ENCODE measurements at regions not wholly inside any gene's neighbourhood (a gene's known extent, or its start where the extent isn't known, plus 50 kb on each side); places are given as distances from the start of the nearest gene placed in this dataset.
"Not testable (repeated sequence)": the region's sequence is repeated elsewhere in the genome, so short reads cannot be mapped to it uniquely, and the experiment has no call there.

- Histone ChIP-seq H3K4me3 (no peak overlapping the region), H3K9ac (ENCODE audit: insufficient read length) (no peak overlapping the region), H3K9me3 (ENCODE audit: low read depth, low read length) (no peaks in the 10 kb centered on the region), H3K27ac (no peak overlapping the region), H3K36me3 (ENCODE audit: insufficient read depth, low read length) (no peaks in the 10 kb centered on the region)
- TF ChIP-seq FOXP2 (optimal IDR thresholded peaks at IDR 0.05; ENCODE audit: control extremely low read depth, extremely low read length, insufficient read depth) (no peak), POLR2AphosphoS5 (IDR thresholded peaks at IDR 0.05; ENCODE audit: borderline replicate concordance, low read depth, low read length) (no peak), EZH2 (IDR thresholded peaks at IDR 0.05) (no peak)
- DNase-seq (ENCODE audit: low read depth, low spot score) = no peak
These were observed 119.7 kb downstream of the TEX13C start for GRCh38 chrX:125439194-125439849.

- Histone ChIP-seq H3K4me3 (no peak overlapping the region), H3K9ac (ENCODE audit: insufficient read length) (no peak overlapping the region), H3K36me3 (ENCODE audit: insufficient read depth, low read length) (no peaks in the 10 kb centered on the region), H3K9me3 (ENCODE audit: low read depth, low read length) (no peaks in the 10 kb centered on the region), H3K27ac (no peak overlapping the region)
- no peak for TF ChIP-seq POLR2AphosphoS5 (IDR thresholded peaks at IDR 0.05; ENCODE audit: borderline replicate concordance, low read depth, low read length)
- TF ChIP-seq FOXP2 (optimal IDR thresholded peaks at IDR 0.05; ENCODE audit: control extremely low read depth, extremely low read length, insufficient read depth) = no peak
- TF ChIP-seq EZH2 (IDR thresholded peaks at IDR 0.05) = no peak
- no peak for DNase-seq (ENCODE audit: low read depth, low spot score)
These were observed 125.0 kb downstream of the TEX13C start for GRCh38 chrX:125444659-125445058.

GRCh38 chrX:125475482-125475881, 155.8 kb downstream of the TEX13C start:
- Histone ChIP-seq H3K36me3 (ENCODE audit: insufficient read depth, low read length) (no peaks in the 10 kb centered on the region), H3K27ac (no peak overlapping the region), H3K9me3 (ENCODE audit: low read depth, low read length) (no peaks in the 10 kb centered on the region), H3K9ac (ENCODE audit: insufficient read length) (no peak overlapping the region), H3K4me3 (no peak overlapping the region)
- TF ChIP-seq POLR2AphosphoS5 (IDR thresholded peaks at IDR 0.05; ENCODE audit: borderline replicate concordance, low read depth, low read length) (no peak), EZH2 (IDR thresholded peaks at IDR 0.05) (no peak), FOXP2 (optimal IDR thresholded peaks at IDR 0.05; ENCODE audit: control extremely low read depth, extremely low read length, insufficient read depth) (no peak)
- DNase-seq (ENCODE audit: low read depth, low spot score) = no peak

- Histone ChIP-seq H3K9me3 (ENCODE audit: low read depth, low read length) (no peaks in the 10 kb centered on the region), H3K4me3 (no peak overlapping the region), H3K27ac (no peak overlapping the region), H3K36me3 (ENCODE audit: insufficient read depth, low read length) (no peaks in the 10 kb centered on the region), H3K9ac (ENCODE audit: insufficient read length) (no peak overlapping the region)
- TF ChIP-seq FOXP2 (optimal IDR thresholded peaks at IDR 0.05; ENCODE audit: control extremely low read depth, extremely low read length, insufficient read depth) = no peak
- DNase-seq (ENCODE audit: low read depth, low spot score) = no peak
These were observed 172.8 kb downstream of the TEX13C start for GRCh38 chrX:125492439-125492838.

GRCh38 chrX:125493004-125493403, 173.3 kb downstream of the TEX13C start:
- H3K27ac ChIP-seq; DNase-seq (ENCODE audit: low read depth, low spot score); H3K9ac ChIP-seq (ENCODE audit: insufficient read length); H3K4me3 ChIP-seq; H3K36me3 ChIP-seq (ENCODE audit: insufficient read depth, low read length); H3K9me3 ChIP-seq (ENCODE audit: low read depth, low read length): not testable (repeated sequence)

GRCh38 chrX:125497667-125498066, 178.0 kb downstream of the TEX13C start:
- no peaks in the 10 kb centered on the region for H3K9me3 ChIP-seq (ENCODE audit: low read depth, low read length)
- no peak for TF ChIP-seq POLR2AphosphoS5 (IDR thresholded peaks at IDR 0.05; ENCODE audit: borderline replicate concordance, low read depth, low read length)
- TF ChIP-seq FOXP2 (optimal IDR thresholded peaks at IDR 0.05; ENCODE audit: control extremely low read depth, extremely low read length, insufficient read depth) = no peak
- no peak for TF ChIP-seq EZH2 (IDR thresholded peaks at IDR 0.05)
- H3K4me3 ChIP-seq = no peak overlapping the region
- H3K36me3 ChIP-seq (ENCODE audit: insufficient read depth, low read length) = no peaks in the 10 kb centered on the region
- no peak for DNase-seq (ENCODE audit: low read depth, low spot score)
- no peak overlapping the region for H3K9ac ChIP-seq (ENCODE audit: insufficient read length)
- H3K27ac ChIP-seq = no peak overlapping the region

- Histone ChIP-seq H3K9ac (ENCODE audit: insufficient read length) (no peak overlapping the region), H3K27ac (no peak overlapping the region), H3K36me3 (ENCODE audit: insufficient read depth, low read length) (no peaks in the 10 kb centered on the region), H3K4me3 (no peak overlapping the region), H3K9me3 (ENCODE audit: low read depth, low read length) (no peaks in the 10 kb centered on the region)
- no peak for TF ChIP-seq FOXP2 (optimal IDR thresholded peaks at IDR 0.05; ENCODE audit: control extremely low read depth, extremely low read length, insufficient read depth)
- no peak for TF ChIP-seq EZH2 (IDR thresholded peaks at IDR 0.05)
- TF ChIP-seq POLR2AphosphoS5 (IDR thresholded peaks at IDR 0.05; ENCODE audit: borderline replicate concordance, low read depth, low read length) = no peak
- DNase-seq (ENCODE audit: low read depth, low spot score) = no peak
These were observed 184.1 kb downstream of the TEX13C start for GRCh38 chrX:125503769-125504168.

GRCh38 chrX:125505207-125505606, 185.5 kb downstream of the TEX13C start:
- no peak for DNase-seq (ENCODE audit: low read depth, low spot score)
- no peak overlapping the region for H3K9ac ChIP-seq (ENCODE audit: insufficient read length)
- H3K9me3 ChIP-seq (ENCODE audit: low read depth, low read length) = no peaks in the 10 kb centered on the region
- TF ChIP-seq EZH2 (IDR thresholded peaks at IDR 0.05) = no peak
- TF ChIP-seq FOXP2 (optimal IDR thresholded peaks at IDR 0.05; ENCODE audit: control extremely low read depth, extremely low read length, insufficient read depth) = no peak
- TF ChIP-seq POLR2AphosphoS5 (IDR thresholded peaks at IDR 0.05; ENCODE audit: borderline replicate concordance, low read depth, low read length) = no peak
- no peak overlapping the region for H3K4me3 ChIP-seq
- no peak overlapping the region for H3K27ac ChIP-seq
- H3K36me3 ChIP-seq (ENCODE audit: insufficient read depth, low read length) = no peaks in the 10 kb centered on the region

GRCh38 chrX:125507119-125507518, 187.4 kb downstream of the TEX13C start:
- Histone ChIP-seq H3K36me3 (ENCODE audit: insufficient read depth, low read length) (no peaks in the 10 kb centered on the region), H3K9me3 (ENCODE audit: low read depth, low read length) (no peaks in the 10 kb centered on the region), H3K27ac (no peak overlapping the region), H3K9ac (ENCODE audit: insufficient read length) (no peak overlapping the region), H3K4me3 (no peak overlapping the region)
- no peak for DNase-seq (ENCODE audit: low read depth, low spot score)
- no peak for TF ChIP-seq POLR2AphosphoS5 (IDR thresholded peaks at IDR 0.05; ENCODE audit: borderline replicate concordance, low read depth, low read length)
- no peak for TF ChIP-seq EZH2 (IDR thresholded peaks at IDR 0.05)
- no peak for TF ChIP-seq FOXP2 (optimal IDR thresholded peaks at IDR 0.05; ENCODE audit: control extremely low read depth, extremely low read length, insufficient read depth)
